Forelimb muscle (tissue), 1 donor: ENCODE measurements at regions not wholly inside any gene's neighbourhood (a gene's known extent, or its start where the extent isn't known, plus 50 kb on each side); places are given as distances from the start of the nearest gene placed in this dataset.
"Not testable (repeated sequence)": the region's sequence is repeated elsewhere in the genome, so short reads cannot be mapped to it uniquely, and the experiment has no call there.

ENCODE experiments used
- DNase-seq: peaks from one replicate; pipeline ENCODE4 v3.0.0-alpha.2; 2013; ENCODE audit warnings: low read depth

- DNase-seq = no peak
Observed at GRCh38 chr10:130934293-130935127, 377.0 kb downstream of the TCERG1L start.

GRCh38 chr10:130935128-130935439, 376.4 kb downstream of the TCERG1L start:
- no peak for DNase-seq

GRCh38 chr10:130935897-130936550, 375.5 kb downstream of the TCERG1L start:
- DNase-seq = no peak

GRCh38 chr10:130936851-130937250, 374.7 kb downstream of the TCERG1L start:
- no peak for DNase-seq

- no peak for DNase-seq
Observed at GRCh38 chr10:130938051-130938450, 373.5 kb downstream of the TCERG1L start.

- DNase-seq = not testable (repeated sequence)
Observed at GRCh38 chr10:130938891-130939290, 372.6 kb downstream of the TCERG1L start.

- no peak for DNase-seq
Observed at GRCh38 chr10:130941886-130942285, 369.6 kb downstream of the TCERG1L start.

- no peak for DNase-seq
Observed at GRCh38 chr10:130952086-130952485, 359.4 kb downstream of the TCERG1L start.

GRCh38 chr10:130954326-130954905, 357.1 kb downstream of the TCERG1L start:
- no peak for DNase-seq

GRCh38 chr10:130956251-130956650, 355.3 kb downstream of the TCERG1L start:
- no peak for DNase-seq

GRCh38 chr10:130957423-130957822, 354.1 kb downstream of the TCERG1L start:
- DNase-seq = no peak

- DNase-seq = no peak
Observed at GRCh38 chr10:130958003-130958402, 353.5 kb downstream of the TCERG1L start.

GRCh38 chr10:130958981-130959751, 352.4 kb downstream of the TCERG1L start:
- DNase-seq = no peak

- no peak for DNase-seq
Observed at GRCh38 chr10:130959752-130960195, 351.7 kb downstream of the TCERG1L start.

GRCh38 chr10:130960531-130960930, 351.0 kb downstream of the TCERG1L start:
- no peak for DNase-seq

GRCh38 chr10:130961506-130962239, 349.8 kb downstream of the TCERG1L start:
- no peak for DNase-seq

- DNase-seq = no peak
Observed at GRCh38 chr10:130962240-130963051, 349.1 kb downstream of the TCERG1L start.

GRCh38 chr10:130963052-130963393, 348.5 kb downstream of the TCERG1L start:
- no peak for DNase-seq

GRCh38 chr10:130963786-130964522, 347.6 kb downstream of the TCERG1L start:
- no peak for DNase-seq

GRCh38 chr10:130964771-130965170, 346.8 kb downstream of the TCERG1L start:
- no peak for DNase-seq
